ENCODE measurements at regions not wholly inside any gene's neighbourhood (a gene's known extent, or its start where the extent isn't known, plus 50 kb on each side); places are given as distances from the start of the nearest gene placed in this dataset.

DNA sequence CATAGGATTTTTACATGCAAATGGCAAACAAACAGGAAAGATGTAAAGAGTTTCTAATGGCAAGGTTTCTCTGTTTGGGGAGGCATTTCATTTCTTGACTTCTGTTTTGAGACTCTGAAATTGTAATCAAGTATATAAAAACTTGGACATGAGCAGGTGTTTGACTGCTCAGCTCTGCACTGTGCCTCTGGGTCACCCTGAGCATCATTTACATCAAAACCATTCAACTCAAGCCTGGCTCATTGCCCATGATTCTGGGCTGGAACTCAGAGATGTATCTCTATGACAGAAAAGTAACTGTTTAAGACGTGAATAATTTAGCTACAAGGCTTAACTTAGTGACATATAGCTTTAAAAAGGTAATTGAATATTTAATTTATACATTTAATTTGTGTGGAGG is 1402.4 kb upstream of the NUDT12 start:
- Histone ChIP-seq H3K9ac (no peak overlapping the region), H3K9me3 (no peaks in the 10 kb centered on the region), H3K36me3 (replicated peaks in 1 of 2; ENCODE audit: control insufficient read depth in 1 of 2, insufficient read depth in 2 of 2, low read length in 1 of 2) (no peaks in the 10 kb centered on the region), H3F3A (replicated peaks; ENCODE audit: insufficient read depth) (no peaks in the 10 kb centered on the region), H3K79me2 (ENCODE audit: insufficient read depth) (no peaks in the 10 kb centered on the region), H3K4me2 (no peak overlapping the region), H4K20me1 (ENCODE audit: insufficient read depth) (no peaks in the 10 kb centered on the region), H3K4me1 (ENCODE audit: control insufficient read depth in 1 of 2, insufficient read depth in 2 of 2, low read depth in 1 of 2, low read length in 1 of 2) (no peaks in the 10 kb centered on the region; a peak in 1 of 4 replicates), H3K9me2 (no peaks in the 10 kb centered on the region), H3K27me3 (ENCODE audit: insufficient read depth) (no peaks in the 10 kb centered on the region), H2AFZ (ENCODE audit: low read depth) (no peak overlapping the region), H3K27ac (ENCODE audit: low read depth in 2 of 2, low read length in 1 of 2) (no peak overlapping the region), H3K4me3 (ENCODE audit: low read depth in 2 of 2, low read length in 1 of 2) (no peak overlapping the region)
- TF ChIP-seq MXI1 (IDR thresholded peaks at IDR 0.05; ENCODE audit: low read depth, low read length) (no peak), SMC3 (IDR thresholded peaks at IDR 0.05; ENCODE audit: low read depth, low read length) (no peak), TAF1 (IDR thresholded peaks at IDR 0.05; ENCODE audit: borderline replicate concordance, low read depth, low read length) (no peak), USF2 (IDR thresholded peaks at IDR 0.05; ENCODE audit: borderline replicate concordance, low read depth, low read length) (no peak)
- CTCF ChIA-PET: interaction anchor here (1.6 kb wide), 1 partner anchor 12 kb away, joined by 4 read pairs; no protein-coding TSS in a partner anchor
- 30% methylated on average over 1 of the region's 1 CpG for WGBS (ENCODE audit: low lambda C conversion rate)
- no peak for DNase-seq
- POLR2A ChIA-PET: no interaction called here

DNA sequence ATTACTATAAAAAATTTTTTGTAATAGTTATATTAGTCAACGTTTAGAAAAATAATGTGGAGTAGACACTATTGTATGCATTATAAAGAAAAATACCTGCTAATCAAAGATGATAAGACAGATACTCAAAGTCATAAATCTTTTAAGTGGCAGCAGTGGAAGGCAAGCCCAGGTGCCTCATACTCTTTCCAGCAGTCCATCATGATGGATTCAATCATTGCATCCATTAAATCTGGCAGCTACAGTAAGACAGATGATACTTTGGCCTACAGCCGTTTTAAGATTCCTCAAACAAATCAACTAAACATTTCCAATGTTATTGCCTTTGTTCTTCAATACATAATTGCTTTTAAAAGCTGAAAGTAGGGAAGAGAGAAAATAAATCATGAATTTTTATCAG is 1392.9 kb upstream of the NUDT12 start:
- Histone ChIP-seq H3K9me3 (no peaks in the 10 kb centered on the region), H3K4me2 (no peak overlapping the region), H3K9me2 (no peaks in the 10 kb centered on the region), H2AFZ (ENCODE audit: low read depth) (no peak overlapping the region), H3F3A (replicated peaks; ENCODE audit: insufficient read depth) (no peaks in the 10 kb centered on the region), H3K9ac (no peak overlapping the region), H3K27me3 (ENCODE audit: insufficient read depth) (no peaks in the 10 kb centered on the region), H3K4me3 (ENCODE audit: low read depth in 2 of 2, low read length in 1 of 2) (no peak overlapping the region), H4K20me1 (ENCODE audit: insufficient read depth) (no peaks in the 10 kb centered on the region), H3K4me1 (ENCODE audit: control insufficient read depth in 1 of 2, insufficient read depth in 2 of 2, low read depth in 1 of 2, low read length in 1 of 2) (no peaks in the 10 kb centered on the region; a peak in 1 of 4 replicates), H3K79me2 (ENCODE audit: insufficient read depth) (no peaks in the 10 kb centered on the region), H3K36me3 (replicated peaks in 1 of 2; ENCODE audit: control insufficient read depth in 1 of 2, insufficient read depth in 2 of 2, low read length in 1 of 2) (no peaks in the 10 kb centered on the region), H3K27ac (ENCODE audit: low read depth in 2 of 2, low read length in 1 of 2) (no peak overlapping the region)
- CTCF ChIA-PET: no interaction called here
- 38% methylated on average over 2 of the region's 2 CpGs for WGBS (ENCODE audit: low lambda C conversion rate)
- POLR2A ChIA-PET: no interaction called here
- TF ChIP-seq, protein P1, sequence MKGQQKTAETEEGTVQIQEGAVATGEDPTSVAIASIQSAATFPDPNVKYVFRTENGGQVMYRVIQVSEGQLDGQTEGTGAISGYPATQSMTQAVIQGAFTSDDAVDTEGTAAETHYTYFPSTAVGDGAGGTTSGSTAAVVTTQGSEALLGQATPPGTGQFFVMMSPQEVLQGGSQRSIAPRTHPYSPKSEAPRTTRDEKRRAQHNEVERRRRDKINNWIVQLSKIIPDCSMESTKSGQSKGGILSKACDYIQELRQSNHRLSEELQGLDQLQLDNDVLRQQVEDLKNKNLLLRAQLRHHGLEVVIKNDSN (IDR thresholded peaks at IDR 0.05; ENCODE audit: borderline replicate concordance, low read depth): no peak
- TF ChIP-seq NRF1 (IDR thresholded peaks at IDR 0.05; ENCODE audit: low read depth, low read length): no peak
- TF ChIP-seq MXI1 (IDR thresholded peaks at IDR 0.05; ENCODE audit: low read depth, low read length): no peak
- TF ChIP-seq FOSL2 (IDR thresholded peaks at IDR 0.05; ENCODE audit: borderline replicate concordance, low read depth): no peak
- TF ChIP-seq FOXJ3 (CRISPR knock-in tag; IDR thresholded peaks at IDR 0.05): no peak
- no peak for TF ChIP-seq TAF1 (IDR thresholded peaks at IDR 0.05; ENCODE audit: borderline replicate concordance, low read depth, low read length)
- TF ChIP-seq POLR2AphosphoS5 (IDR thresholded peaks at IDR 0.05; ENCODE audit: low read depth, low read length): no peak
- no peak for TF ChIP-seq GABPA (IDR thresholded peaks at IDR 0.05; ENCODE audit: low read depth)
- no peak for TF ChIP-seq EZH2phosphoT487 (IDR thresholded peaks at IDR 0.05; ENCODE audit: borderline replicate concordance, low read depth)
- DNase-seq: no peak
